ENCODE measurements at regions not wholly inside any gene's neighbourhood (a gene's known extent, or its start where the extent isn't known, plus 50 kb on each side); places are given as distances from the start of the nearest gene placed in this dataset.

- no peak for TF ChIP-seq POLR2A (IDR thresholded peaks at IDR 0.05)
- TF ChIP-seq CTCF (IDR thresholded peaks at IDR 0.05), result no peak
Observed at GRCh38 chr5:111572561-111572960, 60.2 kb upstream of the STARD4 start.
